SK-N-SH treated with all-trans-retinoic acid at 6 μM for 48 hours (cell line): ENCODE measurements at regions not wholly inside any gene's neighbourhood (a gene's known extent, or its start where the extent isn't known, plus 50 kb on each side); places are given as distances from the start of the nearest gene placed in this dataset.
"Not testable (repeated sequence)": the region's sequence is repeated elsewhere in the genome, so short reads cannot be mapped to it uniquely, and the experiment has no call there.

Experiments
- ARNTL ChIP-seq: fragments of 450-650 bp; formaldehyde crosslinking; IDR thresholded peaks from 2 replicates; pipeline ENCODE4 v1.5.0; 2020; ENCODE audit warnings: low read depth, mild to moderate bottlenecking, moderate library complexity, borderline replicate concordance
- CSDC2 ChIP-seq: fragments of 250-450 bp; sonication (Bioruptor Pico); IDR thresholded peaks from 2 replicates; pipeline ENCODE4 v1.5.0; 2020; ENCODE audit warnings: mild to moderate bottlenecking, moderate library complexity
- ESRRG ChIP-seq: fragments of 250-450 bp; sonication (Bioruptor Pico); IDR thresholded peaks from 2 replicates; pipeline ENCODE4 v1.6.1; 2021; ENCODE audit warnings: mild to moderate bottlenecking
- ISL1 ChIP-seq: fragments of 250-450 bp; sonication (Bioruptor Pico); IDR thresholded peaks from 2 replicates; pipeline ENCODE4 v2.1.2; 2022; ENCODE audit warnings: mild to moderate bottlenecking, moderate library complexity
- PATZ1 ChIP-seq: fragments of 250-450 bp; sonication (Bioruptor Pico); IDR thresholded peaks from 2 replicates; pipeline ENCODE4 v1.8.0; 2020; ENCODE audit warnings: mild to moderate bottlenecking, moderate library complexity, borderline replicate concordance
- PPARA ChIP-seq: fragments of 250-450 bp; sonication (Bioruptor Pico); IDR thresholded peaks from 2 replicates; pipeline ENCODE4 v1.5.0; 2020; ENCODE audit warnings: mild to moderate bottlenecking, borderline replicate concordance
- RARB ChIP-seq: fragments of 250-450 bp; sonication (Bioruptor Pico); IDR thresholded peaks from 2 replicates; pipeline ENCODE4 v1.8.0; 2021; ENCODE audit warnings: mild to moderate bottlenecking, moderate library complexity
- SNAI2 ChIP-seq: fragments of 250-450 bp; sonication (Bioruptor Pico); IDR thresholded peaks from 2 replicates; pipeline ENCODE4 v1.5.0; 2020; ENCODE audit warnings: mild to moderate bottlenecking, moderate library complexity
- TCF4 ChIP-seq: fragments of 250-450 bp; sonication (Bioruptor Pico); IDR thresholded peaks from 2 replicates; pipeline ENCODE4 v1.8.0; 2021; ENCODE audit warnings: mild to moderate bottlenecking, moderate library complexity, borderline replicate concordance
- ZC3H10 ChIP-seq: fragments of 250-450 bp; sonication (Bioruptor Pico); IDR thresholded peaks from 2 replicates; pipeline ENCODE4 v1.5.1; 2021; ENCODE audit warnings: mild to moderate bottlenecking, moderate library complexity
- ZFP30 ChIP-seq: fragments of 450-650 bp; formaldehyde crosslinking; IDR thresholded peaks from 2 replicates; pipeline ENCODE4 v1.5.0; 2022; ENCODE audit warnings: mild to moderate bottlenecking, moderate library complexity
- TF ChIP-seq, protein P1 (sequence below): fragments of 250-450 bp; sonication (Bioruptor Pico); IDR thresholded peaks from 2 replicates; pipeline ENCODE4 v1.5.1; 2020; ENCODE audit warnings: low read depth, mild to moderate bottlenecking, moderate library complexity
- TF ChIP-seq, protein P2 (sequence below): fragments of 250-450 bp; sonication (Bioruptor Pico); IDR thresholded peaks from 2 replicates; pipeline ENCODE4 v1.5.0; 2020; ENCODE audit warnings: mild to moderate bottlenecking, moderate library complexity

- TF ChIP-seq PATZ1 (CRISPR knock-in tag); ARNTL; RARB (CRISPR knock-in tag); ESRRG (CRISPR knock-in tag); TCF4 (CRISPR knock-in tag); CSDC2 (CRISPR knock-in tag); PPARA (CRISPR knock-in tag); ZC3H10 (CRISPR knock-in tag); SNAI2 (CRISPR knock-in tag); ISL1 (CRISPR knock-in tag); ZFP30 (CRISPR knock-in tag): not testable (repeated sequence)
- TF ChIP-seq, protein P1, sequence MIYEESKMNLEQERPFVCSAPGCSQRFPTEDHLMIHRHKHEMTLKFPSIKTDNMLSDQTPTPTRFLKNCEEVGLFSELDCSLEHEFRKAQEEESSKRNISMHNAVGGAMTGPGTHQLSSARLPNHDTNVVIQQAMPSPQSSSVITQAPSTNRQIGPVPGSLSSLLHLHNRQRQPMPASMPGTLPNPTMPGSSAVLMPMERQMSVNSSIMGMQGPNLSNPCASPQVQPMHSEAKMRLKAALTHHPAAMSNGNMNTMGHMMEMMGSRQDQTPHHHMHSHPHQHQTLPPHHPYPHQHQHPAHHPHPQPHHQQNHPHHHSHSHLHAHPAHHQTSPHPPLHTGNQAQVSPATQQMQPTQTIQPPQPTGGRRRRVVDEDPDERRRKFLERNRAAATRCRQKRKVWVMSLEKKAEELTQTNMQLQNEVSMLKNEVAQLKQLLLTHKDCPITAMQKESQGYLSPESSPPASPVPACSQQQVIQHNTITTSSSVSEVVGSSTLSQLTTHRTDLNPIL (CRISPR knock-in tag): not testable (repeated sequence)
- TF ChIP-seq, protein P2, sequence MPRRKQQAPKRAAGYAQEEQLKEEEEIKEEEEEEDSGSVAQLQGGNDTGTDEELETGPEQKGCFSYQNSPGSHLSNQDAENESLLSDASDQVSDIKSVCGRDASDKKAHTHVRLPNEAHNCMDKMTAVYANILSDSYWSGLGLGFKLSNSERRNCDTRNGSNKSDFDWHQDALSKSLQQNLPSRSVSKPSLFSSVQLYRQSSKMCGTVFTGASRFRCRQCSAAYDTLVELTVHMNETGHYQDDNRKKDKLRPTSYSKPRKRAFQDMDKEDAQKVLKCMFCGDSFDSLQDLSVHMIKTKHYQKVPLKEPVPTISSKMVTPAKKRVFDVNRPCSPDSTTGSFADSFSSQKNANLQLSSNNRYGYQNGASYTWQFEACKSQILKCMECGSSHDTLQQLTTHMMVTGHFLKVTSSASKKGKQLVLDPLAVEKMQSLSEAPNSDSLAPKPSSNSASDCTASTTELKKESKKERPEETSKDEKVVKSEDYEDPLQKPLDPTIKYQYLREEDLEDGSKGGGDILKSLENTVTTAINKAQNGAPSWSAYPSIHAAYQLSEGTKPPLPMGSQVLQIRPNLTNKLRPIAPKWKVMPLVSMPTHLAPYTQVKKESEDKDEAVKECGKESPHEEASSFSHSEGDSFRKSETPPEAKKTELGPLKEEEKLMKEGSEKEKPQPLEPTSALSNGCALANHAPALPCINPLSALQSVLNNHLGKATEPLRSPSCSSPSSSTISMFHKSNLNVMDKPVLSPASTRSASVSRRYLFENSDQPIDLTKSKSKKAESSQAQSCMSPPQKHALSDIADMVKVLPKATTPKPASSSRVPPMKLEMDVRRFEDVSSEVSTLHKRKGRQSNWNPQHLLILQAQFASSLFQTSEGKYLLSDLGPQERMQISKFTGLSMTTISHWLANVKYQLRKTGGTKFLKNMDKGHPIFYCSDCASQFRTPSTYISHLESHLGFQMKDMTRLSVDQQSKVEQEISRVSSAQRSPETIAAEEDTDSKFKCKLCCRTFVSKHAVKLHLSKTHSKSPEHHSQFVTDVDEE (CRISPR knock-in tag): not testable (repeated sequence)
Measured at GRCh38 chr1:55296247-55296646, 81.1 kb upstream of the USP24 start.
